Mesothelial cell of epicardium (in vitro differentiated cells): ENCODE measurements at regions not wholly inside any gene's neighbourhood (a gene's known extent, or its start where the extent isn't known, plus 50 kb on each side); places are given as distances from the start of the nearest gene placed in this dataset.
A peak's percentile ranks its signal among the peaks of the same experiment; 100 is the strongest.

ENCODE experiments used
- DNase-seq, 2 experiments: peaks; one replicate each; pipeline ENCODE4 v3.0.0; 2021; ENCODE audit warnings: low spot score in 2 of 2; ENCODE audit not compliant: unreplicated experiment in 2 of 2
- H3K27ac Mint-ChIP-seq: 2 replicates; pipeline ENCODE4 v1.8.0; 2021; ENCODE audit warnings: mixed read lengths
- H3K27me3 Mint-ChIP-seq: 2 replicates; pipeline ENCODE4 v1.8.0; 2021; ENCODE audit warnings: low read depth, mixed read lengths
- H3K36me3 Mint-ChIP-seq: 2 replicates; pipeline ENCODE4 v1.8.0; 2021; ENCODE audit warnings: mixed read lengths
- H3K4me1 Mint-ChIP-seq: 2 replicates; pipeline ENCODE4 v1.8.0; 2021; ENCODE audit warnings: mixed read lengths
- H3K4me3 Mint-ChIP-seq: 2 replicates; pipeline ENCODE4 v1.8.0; 2021; ENCODE audit warnings: mild to moderate bottlenecking, moderate library complexity, mixed read lengths
- H3K9me3 Mint-ChIP-seq: 2 replicates; pipeline ENCODE4 v1.8.0; 2021; ENCODE audit warnings: mixed read lengths
- TF ChIP-seq, protein P1 (sequence below): fragments of 200-600 bp; sonication (generic); IDR thresholded peaks from one replicate; pipeline ENCODE4 v1.5.0; 2021; ENCODE audit warnings: antibody characterized with exemption; ENCODE audit not compliant: unreplicated experiment

DNA sequence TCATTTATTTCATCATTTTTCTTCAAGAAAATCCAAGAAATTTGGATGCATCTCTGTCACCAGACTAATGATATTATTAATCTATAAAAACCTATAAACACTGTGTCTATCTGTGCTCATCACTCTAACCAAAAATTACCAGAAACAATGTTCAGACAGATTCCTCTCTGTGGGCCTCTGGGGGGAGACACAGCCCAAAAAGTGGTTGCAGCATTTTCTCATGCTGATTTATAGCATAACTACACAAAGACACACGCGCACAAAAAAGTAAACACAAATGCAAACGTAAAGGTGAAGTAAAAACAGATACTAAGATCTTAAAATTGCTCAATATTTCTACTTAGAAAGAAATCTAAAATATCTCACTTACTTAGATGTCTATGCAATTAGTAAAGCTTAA, 976.0 kb downstream of the GBE1 start:
- Mint-ChIP-seq H3K27me3 (no peaks in the 10 kb centered on the region), H3K9me3 (peaks cover 3% of the 10 kb centered on the region), H3K4me3 (no peak overlapping the region), H3K36me3 (no peaks in the 10 kb centered on the region), H3K4me1 (no peaks in the 10 kb centered on the region), H3K27ac (no peak overlapping the region)
- TF ChIP-seq, protein P1, sequence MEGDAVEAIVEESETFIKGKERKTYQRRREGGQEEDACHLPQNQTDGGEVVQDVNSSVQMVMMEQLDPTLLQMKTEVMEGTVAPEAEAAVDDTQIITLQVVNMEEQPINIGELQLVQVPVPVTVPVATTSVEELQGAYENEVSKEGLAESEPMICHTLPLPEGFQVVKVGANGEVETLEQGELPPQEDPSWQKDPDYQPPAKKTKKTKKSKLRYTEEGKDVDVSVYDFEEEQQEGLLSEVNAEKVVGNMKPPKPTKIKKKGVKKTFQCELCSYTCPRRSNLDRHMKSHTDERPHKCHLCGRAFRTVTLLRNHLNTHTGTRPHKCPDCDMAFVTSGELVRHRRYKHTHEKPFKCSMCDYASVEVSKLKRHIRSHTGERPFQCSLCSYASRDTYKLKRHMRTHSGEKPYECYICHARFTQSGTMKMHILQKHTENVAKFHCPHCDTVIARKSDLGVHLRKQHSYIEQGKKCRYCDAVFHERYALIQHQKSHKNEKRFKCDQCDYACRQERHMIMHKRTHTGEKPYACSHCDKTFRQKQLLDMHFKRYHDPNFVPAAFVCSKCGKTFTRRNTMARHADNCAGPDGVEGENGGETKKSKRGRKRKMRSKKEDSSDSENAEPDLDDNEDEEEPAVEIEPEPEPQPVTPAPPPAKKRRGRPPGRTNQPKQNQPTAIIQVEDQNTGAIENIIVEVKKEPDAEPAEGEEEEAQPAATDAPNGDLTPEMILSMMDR: no peak
- no peak for DNase-seq

DNA sequence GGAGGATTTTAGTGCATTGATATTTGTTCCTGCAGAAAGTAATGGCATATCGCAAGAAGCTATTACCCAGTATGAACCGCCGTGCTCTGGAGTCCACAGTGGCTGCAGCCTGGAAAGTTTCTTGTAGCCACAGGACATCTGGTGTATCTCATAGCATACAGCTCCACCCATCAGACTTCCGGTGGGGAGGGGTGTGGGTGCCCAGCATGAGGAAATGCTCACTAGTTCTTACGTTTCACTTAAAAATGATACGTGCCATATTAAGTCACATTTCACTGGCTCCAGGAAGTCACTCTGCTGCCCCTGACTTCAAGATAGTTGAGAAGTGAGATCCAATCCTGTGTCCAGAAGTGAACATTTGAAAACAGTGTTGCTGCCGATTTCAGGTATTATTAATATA, 990.4 kb downstream of the GBE1 start:
- no peaks in the 10 kb centered on the region for H3K27me3 Mint-ChIP-seq
- H3K4me1 Mint-ChIP-seq: no peaks in the 10 kb centered on the region
- H3K27ac Mint-ChIP-seq: no peak overlapping the region
- H3K36me3 Mint-ChIP-seq: no peaks in the 10 kb centered on the region
- no peak for DNase-seq
- no peaks in the 10 kb centered on the region for H3K9me3 Mint-ChIP-seq
- peak overlapping the region; percentile 21 for H3K4me3 Mint-ChIP-seq
- TF ChIP-seq, protein P1: no peak

DNA sequence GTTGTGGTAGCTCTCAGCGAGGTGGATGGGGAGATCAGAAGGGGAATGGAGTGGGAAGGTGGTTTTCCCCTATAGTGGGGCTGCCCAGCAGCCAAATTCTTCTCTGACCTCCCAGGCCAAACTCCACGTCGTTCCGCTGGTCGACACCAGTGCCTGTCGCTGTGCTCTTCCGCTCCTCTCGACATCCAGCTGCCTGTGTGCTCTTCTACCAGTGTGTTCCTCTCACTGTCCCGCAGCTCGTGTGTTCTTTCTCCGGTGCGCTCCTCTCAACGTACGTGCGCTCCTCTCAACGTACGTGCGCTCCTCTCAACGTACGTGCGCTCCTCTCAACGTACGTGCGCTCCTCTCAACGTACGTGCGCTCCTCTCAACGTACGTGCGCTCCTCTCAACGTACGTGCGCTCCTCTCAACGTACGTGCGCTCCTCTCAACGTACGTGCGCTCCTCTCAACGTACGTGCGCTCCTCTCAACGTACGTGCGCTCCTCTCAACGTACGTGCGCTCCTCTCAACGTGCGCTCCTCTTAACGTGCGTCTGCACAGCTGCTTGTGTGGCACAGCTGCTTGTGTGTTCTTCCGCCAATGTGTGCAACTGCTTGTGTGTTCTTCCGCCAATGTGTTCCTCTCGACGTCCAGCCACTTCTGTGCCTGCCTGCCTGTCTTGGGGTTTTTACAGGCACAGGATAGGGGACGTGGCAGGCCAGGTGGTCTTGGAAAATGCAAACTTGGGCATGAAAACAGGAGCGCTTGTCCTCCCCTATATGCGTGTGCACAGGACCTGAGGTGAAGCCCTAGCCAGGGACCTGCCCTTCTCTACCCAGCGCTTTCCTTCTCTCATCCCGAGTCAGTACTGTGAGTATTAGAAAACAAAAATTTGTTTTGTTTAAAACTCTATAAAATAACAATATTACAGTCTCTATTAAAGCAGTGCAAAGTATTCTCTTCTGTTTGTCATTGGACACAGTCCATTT, 991.1 kb downstream of the GBE1 start:
- TF ChIP-seq, protein P1: no peak
- Mint-ChIP-seq H3K9me3 (no peaks in the 10 kb centered on the region), H3K27me3 (no peaks in the 10 kb centered on the region), H3K4me1 (no peaks in the 10 kb centered on the region), H3K27ac (no peak overlapping the region), H3K36me3 (no peaks in the 10 kb centered on the region), H3K4me3 (peak overlapping the region; percentile 49)
- DNase-seq: no peak

DNA sequence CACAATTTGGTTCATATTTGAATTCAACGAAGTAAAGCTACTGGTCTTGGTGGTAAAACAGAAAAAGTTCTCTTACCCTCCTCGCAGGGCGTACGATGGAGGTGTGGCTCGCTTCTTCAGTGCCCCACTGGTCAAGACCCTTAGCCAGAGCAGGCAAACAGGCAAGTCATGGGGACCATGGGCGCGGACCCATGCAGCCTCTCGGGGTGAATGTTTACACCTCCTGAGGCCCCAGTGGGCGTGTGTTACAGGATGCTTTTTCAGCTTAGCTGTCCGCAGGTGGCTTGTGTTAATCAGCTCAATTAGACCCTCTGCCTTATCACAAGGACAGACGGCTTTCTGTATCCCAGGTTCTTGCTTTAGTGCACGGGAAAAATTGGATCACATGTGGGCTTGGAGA, 991.8 kb downstream of the GBE1 start:
- TF ChIP-seq, protein P1: no peak
- Mint-ChIP-seq H3K4me3 (peak overlapping the region; percentile 49), H3K36me3 (no peaks in the 10 kb centered on the region), H3K4me1 (no peaks in the 10 kb centered on the region), H3K9me3 (no peaks in the 10 kb centered on the region), H3K27me3 (no peaks in the 10 kb centered on the region), H3K27ac (no peak overlapping the region)
- no peak for DNase-seq

DNA sequence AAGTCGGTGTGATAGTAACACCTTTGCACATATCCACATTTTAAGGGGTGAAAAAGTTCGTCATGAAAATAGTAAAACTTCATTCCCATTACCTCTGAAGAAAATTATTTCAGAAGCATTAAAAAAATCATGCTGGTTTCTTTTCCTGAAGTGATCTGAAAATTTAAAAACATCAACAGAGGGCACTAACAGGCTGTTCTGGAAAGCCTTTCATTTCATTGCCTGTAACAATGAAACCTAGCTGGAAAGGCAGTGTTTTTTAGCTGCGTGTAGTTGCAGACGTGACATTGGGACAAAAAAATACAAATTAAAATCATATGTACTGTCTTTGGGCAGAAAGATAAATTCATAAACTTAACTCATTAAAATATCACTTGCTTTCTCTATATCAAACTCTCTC, 993.8 kb downstream of the GBE1 start:
- TF ChIP-seq, protein P1: no peak
- no peaks in the 10 kb centered on the region for H3K36me3 Mint-ChIP-seq
- DNase-seq: no peak
- H3K27ac Mint-ChIP-seq: no peak overlapping the region
- H3K4me3 Mint-ChIP-seq: no peak overlapping the region
- peaks cover 4% of the 10 kb centered on the region for H3K9me3 Mint-ChIP-seq
- no peaks in the 10 kb centered on the region for H3K4me1 Mint-ChIP-seq
- H3K27me3 Mint-ChIP-seq: no peaks in the 10 kb centered on the region
